ENCODE measurements at regions not wholly inside any gene's neighbourhood (a gene's known extent, or its start where the extent isn't known, plus 50 kb on each side); places are given as distances from the start of the nearest gene placed in this dataset.

- no peak overlapping the region for H4K5ac ChIP-seq (ENCODE audit: insufficient read length, low read depth, low read length)
- Mint-ChIP-seq H3K27ac (no peak overlapping the region), H3K4me1 (no peaks in the 10 kb centered on the region), H3K36me3 (ENCODE audit: insufficient read depth in 1 of 3, low read depth in 3 of 3) (no peaks in the 10 kb centered on the region), H3K4me3 (no peak overlapping the region), H3K27me3 (ENCODE audit: low read depth) (no peaks in the 10 kb centered on the region; the same call in 1 of the 2 replicates), H3K9me3 (no peaks in the 10 kb centered on the region; a peak in 1 of 5 replicates)
- no peak overlapping the region for H3K23ac ChIP-seq (ENCODE audit: insufficient read length, low read depth, low read length)
- WGBS (ENCODE audit: extremely low coverage, insufficient read length, low lambda C conversion rate), result no CpG with 5 or more reads among the region's 1 CpG
- H2BK20ac ChIP-seq (ENCODE audit: low read depth, low read length, poor library complexity, severe bottlenecking), result no peak overlapping the region
- H3K9ac ChIP-seq (ENCODE audit: extremely low read depth, insufficient read length, low read length), result no peak overlapping the region
- no peaks in the 10 kb centered on the region for H3K79me2 ChIP-seq (ENCODE audit: insufficient read depth, low read length)
- no peak for TF ChIP-seq CTCF (conservative IDR thresholded peaks at IDR 0.05)
- H3K4me1 ChIP-seq (ENCODE audit: insufficient read depth, low read length), result no peaks in the 10 kb centered on the region
- H3K18ac ChIP-seq (ENCODE audit: insufficient read length, low read depth, low read length), result no peak overlapping the region
- H2BK12ac ChIP-seq (ENCODE audit: insufficient read length, low read depth, low read length), result no peak overlapping the region
- DNase-seq, result no peak
- no peaks in the 10 kb centered on the region for H3K23me2 ChIP-seq (ENCODE audit: insufficient read length, low read depth, low read length, poor library complexity, severe bottlenecking)
- no peak overlapping the region for H3K4me2 ChIP-seq (ENCODE audit: insufficient read depth, insufficient read length, low read length)
- H4K20me1 ChIP-seq (ENCODE audit: control insufficient read depth, insufficient read depth, insufficient read length), result no peaks in the 10 kb centered on the region
- no peak overlapping the region for H3K4ac ChIP-seq (ENCODE audit: low read depth, low read length)
- no peak overlapping the region for H4K8ac ChIP-seq (replicated peaks; ENCODE audit: insufficient read length, low read depth, low read length)
- no peak overlapping the region for H3K14ac ChIP-seq (ENCODE audit: insufficient read depth, low read length)
- H3T11ph ChIP-seq (ENCODE audit: low read length), result no peak overlapping the region
- no peaks in the 10 kb centered on the region for H3K9me3 ChIP-seq (ENCODE audit: control insufficient read depth, low read depth, low read length)
- H2AK5ac ChIP-seq (ENCODE audit: insufficient read length, low read length), result no peak overlapping the region
- no peak overlapping the region for H2BK15ac ChIP-seq (ENCODE audit: low read depth, low read length)
- no peaks in the 10 kb centered on the region for H3K27me3 ChIP-seq (ENCODE audit: insufficient read depth, low read length)
- no peak overlapping the region for H2BK5ac ChIP-seq (ENCODE audit: insufficient read length, low read length)
- H2AFZ ChIP-seq (ENCODE audit: low read length), result no peak overlapping the region
- no peak overlapping the region for H3K27ac ChIP-seq (ENCODE audit: insufficient read length, low read depth, low read length)
- H3K79me1 ChIP-seq (ENCODE audit: insufficient read depth, low read depth, low read length, poor library complexity, severe bottlenecking), result no peaks in the 10 kb centered on the region
- H4K91ac ChIP-seq (ENCODE audit: insufficient read length, low read depth, low read length), result no peak overlapping the region
- H2BK120ac ChIP-seq (ENCODE audit: low read depth, low read length, poor library complexity, severe bottlenecking), result no peak overlapping the region
- H3K56ac ChIP-seq (ENCODE audit: insufficient read length, low read depth, low read length), result no peak overlapping the region
These were observed 1635.2 kb downstream of the FAM181B start for GRCh38 chr11:81098471-81098870.

Measured in H9 (cell line).